Coronary artery (tissue), 2 donors: ENCODE measurements at regions not wholly inside any gene's neighbourhood (a gene's known extent, or its start where the extent isn't known, plus 50 kb on each side); places are given as distances from the start of the nearest gene placed in this dataset.

Experiments
- DNase-seq: peaks from one replicate; pipeline ENCODE4 v3.0.0-alpha.2; 2017; ENCODE audit warnings: low spot score
- H3K27ac ChIP-seq, 2 donors: fragments of 200-600 bp; sonication (generic); one replicate each; pipeline ENCODE4 v1.5.1; 2016 to 2019
- H3K4me3 ChIP-seq: fragments of 200-600 bp; sonication (generic); 2 replicates; pipeline ENCODE4 v1.5.1; 2016; ENCODE audit warnings: mild to moderate bottlenecking, moderate library complexity
- CTCF ChIP-seq: fragments of 200-600 bp; sonication (generic); IDR thresholded peaks from one replicate; pipeline ENCODE4 v1.5.1; 2019; ENCODE audit warnings: antibody characterized with exemption

GRCh38 chr13:91189506-91189905, 158.0 kb upstream of the MIR17HG start:
- no peak overlapping the region for H3K27ac ChIP-seq
- no peak for TF ChIP-seq CTCF
- H3K4me3 ChIP-seq: no peak overlapping the region
- DNase-seq: no peak

- no peak for DNase-seq
- TF ChIP-seq CTCF: no peak
- no peak overlapping the region for H3K27ac ChIP-seq
- H3K4me3 ChIP-seq: no peak overlapping the region
Measured at GRCh38 chr13:91193358-91193757, 154.1 kb upstream of the MIR17HG start.

- no peak overlapping the region for H3K4me3 ChIP-seq
- no peak for TF ChIP-seq CTCF
- DNase-seq: no peak
- no peak overlapping the region for H3K27ac ChIP-seq
Measured at GRCh38 chr13:91195789-91196188, 151.7 kb upstream of the MIR17HG start.

GRCh38 chr13:91196958-91197357, 150.5 kb upstream of the MIR17HG start:
- DNase-seq: no peak
- no peak for TF ChIP-seq CTCF
- Histone ChIP-seq H3K4me3 (no peak overlapping the region), H3K27ac (no peak overlapping the region)

- no peak for TF ChIP-seq CTCF
- Histone ChIP-seq H3K27ac (no peak overlapping the region), H3K4me3 (no peak overlapping the region)
- no peak for DNase-seq
Measured at GRCh38 chr13:91199866-91200265, 147.6 kb upstream of the MIR17HG start.

GRCh38 chr13:91200486-91200885, 147.0 kb upstream of the MIR17HG start:
- no peak for TF ChIP-seq CTCF

GRCh38 chr13:91203430-91203829, 144.1 kb upstream of the MIR17HG start:
- H3K4me3 ChIP-seq: no peak overlapping the region
- DNase-seq: no peak
- no peak overlapping the region for H3K27ac ChIP-seq
- TF ChIP-seq CTCF: no peak

More at GRCh38 chr13:91200486-91200885, 147.0 kb upstream of the MIR17HG start:
- Histone ChIP-seq H3K4me3 (no peak overlapping the region), H3K27ac (no peak overlapping the region)
- DNase-seq: no peak
